Chondrocyte (in vitro differentiated cells): ENCODE measurements at regions not wholly inside any gene's neighbourhood (a gene's known extent, or its start where the extent isn't known, plus 50 kb on each side); places are given as distances from the start of the nearest gene placed in this dataset.

Experiments used
- DNase-seq: peaks from one replicate; pipeline ENCODE4 v3.0.0; 2021; ENCODE audit warnings: mixed read lengths, low spot score
- H3K27ac Mint-ChIP-seq: one replicate; pipeline ENCODE4 v1.8.0; 2021; ENCODE audit warnings: mild to moderate bottlenecking, moderate library complexity, mixed read lengths; ENCODE audit not compliant: unreplicated experiment
- H3K27me3 Mint-ChIP-seq: 2 replicates; pipeline ENCODE4 v1.8.0; 2021; ENCODE audit warnings: low read depth, mixed read lengths
- H3K36me3 Mint-ChIP-seq: 2 replicates; pipeline ENCODE4 v1.8.0; 2021; ENCODE audit warnings: low read depth, mixed read lengths
- H3K4me1 Mint-ChIP-seq: 2 replicates; pipeline ENCODE4 v1.8.0; 2021; ENCODE audit warnings: low read depth, mild to moderate bottlenecking, mixed read lengths
- H3K4me3 Mint-ChIP-seq: one replicate; pipeline ENCODE4 v1.8.0; 2021; ENCODE audit warnings: mild to moderate bottlenecking, moderate library complexity, mixed read lengths; ENCODE audit not compliant: unreplicated experiment
- H3K9me3 Mint-ChIP-seq: 2 replicates; pipeline ENCODE4 v1.8.0; 2021; ENCODE audit warnings: low read depth, mixed read lengths
- CTCF ChIP-seq: fragments of 200-600 bp; sonication (generic); IDR thresholded peaks from 2 replicates; pipeline ENCODE4 v1.5.0; 2021; ENCODE audit warnings: antibody characterized with exemption, mild to moderate bottlenecking, moderate library complexity

DNA sequence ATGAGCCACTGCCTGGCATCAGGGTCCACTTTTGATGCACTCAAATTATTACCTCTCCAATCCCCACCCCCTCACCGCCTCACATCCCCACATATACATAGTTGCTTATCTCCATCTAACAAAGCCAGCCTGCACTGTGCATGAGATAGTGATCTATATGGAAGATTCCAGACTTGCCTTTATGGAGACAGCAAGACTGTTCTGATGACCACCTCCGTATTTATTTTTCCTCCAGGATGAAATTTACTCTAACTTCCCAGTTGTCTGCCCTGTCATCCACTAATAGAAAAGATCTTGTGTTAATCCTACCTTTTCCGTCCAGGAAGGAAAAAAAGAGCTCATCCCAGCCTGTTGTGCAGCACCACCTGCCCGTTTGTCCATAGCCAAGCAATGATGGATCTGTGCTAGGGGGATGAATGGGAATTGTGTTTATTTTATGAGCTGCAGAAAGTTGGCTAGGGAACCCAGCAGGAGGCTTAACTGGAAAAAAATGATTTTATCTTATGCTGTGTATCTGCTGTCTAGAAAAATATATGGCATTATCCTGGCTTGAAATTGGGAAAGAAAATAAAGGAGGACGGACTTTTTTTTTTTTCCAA is 114.5 kb downstream of the CD47 start:
- no peak overlapping the region for H3K4me3 Mint-ChIP-seq
- no peaks in the 10 kb centered on the region for H3K9me3 Mint-ChIP-seq
- no peak for TF ChIP-seq CTCF
- H3K4me1 Mint-ChIP-seq: peaks cover under 1% of the 10 kb centered on the region
- peaks cover 1% of the 10 kb centered on the region for H3K36me3 Mint-ChIP-seq
- no peak overlapping the region for H3K27ac Mint-ChIP-seq
- DNase-seq: no peak
- H3K27me3 Mint-ChIP-seq: no peaks in the 10 kb centered on the region

DNA sequence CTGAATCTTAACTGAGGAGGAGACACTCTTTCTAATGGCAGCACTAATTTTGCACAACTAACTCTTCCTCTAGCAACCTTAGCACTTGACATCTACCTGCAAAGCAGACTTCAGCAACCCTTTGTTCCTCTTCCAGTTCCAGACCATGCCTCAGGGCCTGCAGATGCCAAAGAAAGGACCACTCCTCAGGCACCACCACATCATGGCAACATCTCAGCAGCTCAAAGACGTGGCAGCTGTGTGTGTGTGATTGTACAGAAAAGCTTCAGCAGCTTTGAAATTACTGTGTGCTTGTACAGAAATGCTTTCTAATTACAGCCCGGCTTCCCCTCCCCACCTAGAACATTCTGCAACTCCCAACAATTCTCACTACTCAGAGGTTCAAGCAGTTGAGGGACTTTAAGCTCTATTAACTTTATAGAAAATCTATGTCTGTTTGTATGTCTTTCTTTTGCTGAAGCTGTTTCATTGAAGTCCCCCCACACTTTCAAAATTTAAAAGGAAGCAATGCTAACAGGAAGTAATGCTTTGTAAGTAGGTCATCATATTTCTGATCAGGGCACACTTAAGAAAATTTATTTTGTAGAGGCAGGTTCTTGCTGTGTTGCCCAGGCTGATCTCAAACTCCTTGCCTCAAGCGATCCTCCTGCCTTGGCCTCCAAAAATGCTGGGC is 115.2 kb downstream of the CD47 start:
- H3K9me3 Mint-ChIP-seq: no peaks in the 10 kb centered on the region
- H3K36me3 Mint-ChIP-seq: peaks cover 1% of the 10 kb centered on the region
- H3K4me1 Mint-ChIP-seq: peaks cover 6% of the 10 kb centered on the region
- no peak overlapping the region for H3K27ac Mint-ChIP-seq
- no peaks in the 10 kb centered on the region for H3K27me3 Mint-ChIP-seq
- no peak for DNase-seq
- H3K4me3 Mint-ChIP-seq: no peak overlapping the region
- no peak for TF ChIP-seq CTCF

DNA sequence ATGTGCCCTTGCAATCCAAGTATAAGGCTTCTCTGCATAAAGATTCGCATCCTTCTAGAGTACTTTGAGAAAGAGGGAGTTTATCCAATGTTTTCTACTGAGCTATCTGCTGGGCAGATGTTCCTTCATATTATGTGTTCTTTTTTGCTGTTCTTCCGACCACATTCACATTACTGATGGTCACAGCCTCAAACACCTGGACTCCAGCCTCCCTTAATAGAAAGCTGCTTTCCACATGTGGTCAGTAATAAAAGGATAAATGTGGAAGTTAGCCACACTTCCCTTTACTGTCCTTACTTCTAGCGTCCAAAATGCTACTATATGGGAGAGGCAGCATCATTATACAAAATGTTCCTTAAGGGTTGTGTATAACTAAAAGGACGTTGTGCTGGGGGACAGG is 116.9 kb downstream of the CD47 start:
- no peak overlapping the region for H3K4me3 Mint-ChIP-seq
- peaks cover 23% of the 10 kb centered on the region for H3K4me1 Mint-ChIP-seq
- no peak for TF ChIP-seq CTCF
- DNase-seq: no peak
- no peaks in the 10 kb centered on the region for H3K9me3 Mint-ChIP-seq
- no peaks in the 10 kb centered on the region for H3K27me3 Mint-ChIP-seq
- no peak overlapping the region for H3K27ac Mint-ChIP-seq
- no peaks in the 10 kb centered on the region for H3K36me3 Mint-ChIP-seq

GRCh38 chr3:107973152-107973551 is 117.7 kb downstream of the CD47 start:
- Mint-ChIP-seq H3K36me3 (no peaks in the 10 kb centered on the region), H3K9me3 (no peaks in the 10 kb centered on the region)

More at GRCh38 chr3:107973152-107973551, 117.7 kb downstream of the CD47 start:
- Mint-ChIP-seq H3K4me3 (no peak overlapping the region), H3K27me3 (no peaks in the 10 kb centered on the region), H3K27ac (no peak overlapping the region), H3K4me1 (peaks cover 26% of the 10 kb centered on the region)
- DNase-seq: no peak
- no peak for TF ChIP-seq CTCF
